ENCODE measurements at regions not wholly inside any gene's neighbourhood (a gene's known extent, or its start where the extent isn't known, plus 50 kb on each side); places are given as distances from the start of the nearest gene placed in this dataset.

- Histone ChIP-seq H3K9me3 (no peaks in the 10 kb centered on the region), H3K27ac (no peak overlapping the region), H3K36me3 (no peaks in the 10 kb centered on the region), H3K27me3 (no peaks in the 10 kb centered on the region), H3K4me3 (no peak overlapping the region), H3K4me1 (no peaks in the 10 kb centered on the region)
- no peak for DNase-seq (ENCODE audit: low spot score in 2 of 2)
- no peak for TF ChIP-seq CTCF (IDR thresholded peaks at IDR 0.05)
- intact Hi-C loops (cut with DNase I), result no loop called here
Measured at GRCh38 chr5:88000877-88001276, 267.8 kb downstream of the TMEM161B start.

GRCh38 chr5:87997662-87998061 lies 271.0 kb downstream of the TMEM161B start:
- intact Hi-C loops (cut with DNase I), result no loop called here
- Histone ChIP-seq H3K9me3 (no peaks in the 10 kb centered on the region), H3K27me3 (no peaks in the 10 kb centered on the region), H3K4me1 (no peaks in the 10 kb centered on the region), H3K27ac (no peak overlapping the region), H3K36me3 (no peaks in the 10 kb centered on the region), H3K4me3 (no peak overlapping the region)
- DNase-seq (ENCODE audit: low spot score in 2 of 2), result no peak
- TF ChIP-seq CTCF (IDR thresholded peaks at IDR 0.05), result no peak

GRCh38 chr5:87966213-87966612 lies 302.4 kb downstream of the TMEM161B start:
- H3K27ac ChIP-seq, result no peak overlapping the region
- H3K4me3 ChIP-seq, result no peak overlapping the region
- no peaks in the 10 kb centered on the region for H3K9me3 ChIP-seq
- H3K36me3 ChIP-seq, result no peaks in the 10 kb centered on the region
- no peak for DNase-seq (ENCODE audit: low spot score in 2 of 2)
- no peak for TF ChIP-seq CTCF (IDR thresholded peaks at IDR 0.05)
- H3K4me1 ChIP-seq, result no peaks in the 10 kb centered on the region
- intact Hi-C loops (cut with DNase I), result no loop called here
- H3K27me3 ChIP-seq, result no peaks in the 10 kb centered on the region

- intact Hi-C loops (cut with DNase I), result no loop called here
- H3K9me3 ChIP-seq, result no peaks in the 10 kb centered on the region
- no peaks in the 10 kb centered on the region for H3K4me1 ChIP-seq
- H3K4me3 ChIP-seq, result no peak overlapping the region
- no peak overlapping the region for H3K27ac ChIP-seq
- no peaks in the 10 kb centered on the region for H3K27me3 ChIP-seq
- no peak for TF ChIP-seq CTCF (IDR thresholded peaks at IDR 0.05)
- no peak for DNase-seq (ENCODE audit: low spot score in 2 of 2)
- H3K36me3 ChIP-seq, result no peaks in the 10 kb centered on the region
Measured at GRCh38 chr5:87954121-87954520, 314.5 kb downstream of the TMEM161B start.

- Histone ChIP-seq H3K9me3 (no peaks in the 10 kb centered on the region), H3K27me3 (no peaks in the 10 kb centered on the region), H3K4me1 (no peaks in the 10 kb centered on the region), H3K27ac (no peak overlapping the region), H3K36me3 (no peaks in the 10 kb centered on the region), H3K4me3 (no peak overlapping the region)
- DNase-seq (ENCODE audit: low spot score in 2 of 2), result no peak
- intact Hi-C loops (cut with DNase I), result no loop called here
- no peak for TF ChIP-seq CTCF (IDR thresholded peaks at IDR 0.05)
Measured at GRCh38 chr5:87951661-87952060, 317.0 kb downstream of the TMEM161B start.

Data from ascending aorta (tissue), 2 donors.